Adrenal gland (tissue), 5 donors: ENCODE measurements at regions not wholly inside any gene's neighbourhood (a gene's known extent, or its start where the extent isn't known, plus 50 kb on each side); places are given as distances from the start of the nearest gene placed in this dataset.

ENCODE experiments used
- POLR2A ChIP-seq, 2 donors: fragments of 450-650 bp; IDR thresholded peaks; one replicate each; pipeline ENCODE4 v1.6.1; 2017; ENCODE audit warnings: antibody characterized with exemption in 2 of 2, mild to moderate bottlenecking in 2 of 2, moderate library complexity in 1 of 2
- TF ChIP-seq, protein P1 (sequence below), 6 experiments: fragments of 450-650 bp in 4 of 6; fragments of 200-600 bp in 2 of 6; sonication (generic) in 1 of 6; IDR thresholded peaks; 1 replicate in 5 of 6; 2 replicates in 1 of 6; pipeline versions ENCODE4 v1.5.1 to v1.8.0; 2016 to 2021; ENCODE audit warnings: antibody characterized with exemption in 6 of 6, mild to moderate bottlenecking in 2 of 6, moderate library complexity in 1 of 6
- donor health status: DM: no; HTN: no; CAD: no.

DNA sequence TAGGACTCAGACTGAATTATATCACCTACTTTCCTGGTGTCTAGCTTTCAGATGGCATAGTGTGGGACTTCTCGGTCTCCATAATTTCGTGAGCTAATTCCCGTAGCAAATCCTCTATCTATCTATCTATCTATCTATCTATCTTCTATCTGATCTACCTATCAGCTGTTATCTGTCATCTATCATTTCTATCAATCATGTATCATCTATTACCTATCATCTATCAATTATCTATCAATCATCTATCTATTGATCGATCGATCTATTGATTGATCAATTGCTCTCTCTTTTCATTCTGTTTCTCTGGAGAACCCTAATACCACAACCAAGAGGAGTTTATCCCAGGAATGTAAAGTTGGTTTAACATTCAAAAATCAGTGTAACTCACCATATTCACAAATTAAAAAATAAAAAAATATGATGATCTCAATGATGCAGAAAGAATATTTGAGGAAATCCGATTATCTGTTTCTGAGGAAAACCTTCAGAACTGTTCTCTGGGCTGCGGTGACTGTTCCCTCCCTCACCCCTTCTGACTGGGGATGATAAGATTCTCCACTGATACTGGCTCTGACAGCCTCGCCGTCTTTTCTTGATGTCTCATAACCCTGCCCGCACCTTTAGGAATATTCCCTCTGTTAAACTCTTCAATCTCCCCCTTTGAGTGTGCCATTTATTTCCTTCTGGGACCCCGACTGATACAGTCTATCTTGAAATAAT lies 147.7 kb downstream of the ACTR3B start:
- TF ChIP-seq, protein P1, sequence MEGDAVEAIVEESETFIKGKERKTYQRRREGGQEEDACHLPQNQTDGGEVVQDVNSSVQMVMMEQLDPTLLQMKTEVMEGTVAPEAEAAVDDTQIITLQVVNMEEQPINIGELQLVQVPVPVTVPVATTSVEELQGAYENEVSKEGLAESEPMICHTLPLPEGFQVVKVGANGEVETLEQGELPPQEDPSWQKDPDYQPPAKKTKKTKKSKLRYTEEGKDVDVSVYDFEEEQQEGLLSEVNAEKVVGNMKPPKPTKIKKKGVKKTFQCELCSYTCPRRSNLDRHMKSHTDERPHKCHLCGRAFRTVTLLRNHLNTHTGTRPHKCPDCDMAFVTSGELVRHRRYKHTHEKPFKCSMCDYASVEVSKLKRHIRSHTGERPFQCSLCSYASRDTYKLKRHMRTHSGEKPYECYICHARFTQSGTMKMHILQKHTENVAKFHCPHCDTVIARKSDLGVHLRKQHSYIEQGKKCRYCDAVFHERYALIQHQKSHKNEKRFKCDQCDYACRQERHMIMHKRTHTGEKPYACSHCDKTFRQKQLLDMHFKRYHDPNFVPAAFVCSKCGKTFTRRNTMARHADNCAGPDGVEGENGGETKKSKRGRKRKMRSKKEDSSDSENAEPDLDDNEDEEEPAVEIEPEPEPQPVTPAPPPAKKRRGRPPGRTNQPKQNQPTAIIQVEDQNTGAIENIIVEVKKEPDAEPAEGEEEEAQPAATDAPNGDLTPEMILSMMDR (IDR thresholded peaks at IDR 0.05) = no peak
- TF ChIP-seq POLR2A (IDR thresholded peaks at IDR 0.05) = no peak
